ENCODE measurements at regions not wholly inside any gene's neighbourhood (a gene's known extent, or its start where the extent isn't known, plus 50 kb on each side); places are given as distances from the start of the nearest gene placed in this dataset.

- DNase-seq (ENCODE audit: low spot score), result no peak
Measured at GRCh38 chrX:8869812-8870211, 68.6 kb upstream of the FAM9A start.

- no peak for DNase-seq (ENCODE audit: low spot score)
Measured at GRCh38 chrX:8868906-8869305, 67.7 kb upstream of the FAM9A start.

- no peak for DNase-seq (ENCODE audit: low spot score)
Measured at GRCh38 chrX:8868070-8868773, 67.0 kb upstream of the FAM9A start.

GRCh38 chrX:8867406-8867805 is 66.2 kb upstream of the FAM9A start:
- no peak for DNase-seq (ENCODE audit: low spot score)

- DNase-seq (ENCODE audit: low spot score), result no peak
Measured at GRCh38 chrX:8864161-8864560, 63.0 kb upstream of the FAM9A start.

GRCh38 chrX:8861908-8862307 is 60.7 kb upstream of the FAM9A start:
- DNase-seq (ENCODE audit: low spot score), result no peak

- no peak for DNase-seq (ENCODE audit: low spot score)
Measured at GRCh38 chrX:8851231-8851886, 50.2 kb upstream of the FAM9A start.

Measured in hematopoietic multipotent progenitor cell treated with erythropoietin and hydrocortisone succinate and interleukin-3 and kit ligand, for 17 days (in vitro differentiated cells).